ENCODE measurements at regions not wholly inside any gene's neighbourhood (a gene's known extent, or its start where the extent isn't known, plus 50 kb on each side); places are given as distances from the start of the nearest gene placed in this dataset.

GRCh38 chr1:105208581-105208980 lies 1458.9 kb downstream of the AMY1C start:
- TF ChIP-seq, protein P1, sequence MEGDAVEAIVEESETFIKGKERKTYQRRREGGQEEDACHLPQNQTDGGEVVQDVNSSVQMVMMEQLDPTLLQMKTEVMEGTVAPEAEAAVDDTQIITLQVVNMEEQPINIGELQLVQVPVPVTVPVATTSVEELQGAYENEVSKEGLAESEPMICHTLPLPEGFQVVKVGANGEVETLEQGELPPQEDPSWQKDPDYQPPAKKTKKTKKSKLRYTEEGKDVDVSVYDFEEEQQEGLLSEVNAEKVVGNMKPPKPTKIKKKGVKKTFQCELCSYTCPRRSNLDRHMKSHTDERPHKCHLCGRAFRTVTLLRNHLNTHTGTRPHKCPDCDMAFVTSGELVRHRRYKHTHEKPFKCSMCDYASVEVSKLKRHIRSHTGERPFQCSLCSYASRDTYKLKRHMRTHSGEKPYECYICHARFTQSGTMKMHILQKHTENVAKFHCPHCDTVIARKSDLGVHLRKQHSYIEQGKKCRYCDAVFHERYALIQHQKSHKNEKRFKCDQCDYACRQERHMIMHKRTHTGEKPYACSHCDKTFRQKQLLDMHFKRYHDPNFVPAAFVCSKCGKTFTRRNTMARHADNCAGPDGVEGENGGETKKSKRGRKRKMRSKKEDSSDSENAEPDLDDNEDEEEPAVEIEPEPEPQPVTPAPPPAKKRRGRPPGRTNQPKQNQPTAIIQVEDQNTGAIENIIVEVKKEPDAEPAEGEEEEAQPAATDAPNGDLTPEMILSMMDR (IDR thresholded peaks at IDR 0.05; ENCODE audit: low read depth, low read length): no peak
- no peak overlapping the region for H3K4me3 ChIP-seq (ENCODE audit: low read depth, low read length)

- H3K4me3 ChIP-seq (ENCODE audit: low read depth, low read length): no peak overlapping the region
- TF ChIP-seq, protein P1 (IDR thresholded peaks at IDR 0.05; ENCODE audit: low read depth, low read length): no peak
Observed at GRCh38 chr1:105210747-105211146, 1461.0 kb downstream of the AMY1C start.

GRCh38 chr1:105231378-105231777 lies 1481.7 kb downstream of the AMY1C start:
- H3K4me3 ChIP-seq (ENCODE audit: low read depth, low read length): no peak overlapping the region
- TF ChIP-seq, protein P1 (IDR thresholded peaks at IDR 0.05; ENCODE audit: low read depth, low read length): no peak

- H3K4me3 ChIP-seq (ENCODE audit: low read depth, low read length): no peak overlapping the region
- TF ChIP-seq, protein P1 (IDR thresholded peaks at IDR 0.05; ENCODE audit: low read depth, low read length): no peak
Observed at GRCh38 chr1:105243411-105243810, 1493.7 kb downstream of the AMY1C start.

- TF ChIP-seq, protein P1 (IDR thresholded peaks at IDR 0.05; ENCODE audit: low read depth, low read length): no peak
Observed at GRCh38 chr1:105243969-105244368, 1494.3 kb downstream of the AMY1C start.

DNA sequence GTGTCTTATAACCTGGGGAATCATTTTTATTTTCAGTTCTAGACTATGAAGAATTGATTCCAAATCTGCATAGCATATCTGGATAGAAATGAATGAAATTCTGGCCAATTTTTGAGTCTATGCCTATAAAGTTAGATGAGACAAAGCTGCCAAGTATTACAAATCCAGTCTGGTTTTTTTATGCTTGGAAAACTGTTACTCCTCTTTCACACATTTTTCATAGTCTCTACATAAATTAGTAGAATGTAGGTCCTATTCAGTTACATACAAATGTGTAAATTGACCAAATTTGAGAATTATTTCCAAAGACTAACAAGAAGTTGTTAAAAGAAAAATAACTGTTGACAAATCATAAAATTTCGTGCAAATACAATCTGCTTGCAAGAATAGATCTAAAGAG lies 1505.2 kb downstream of the AMY1C start:
- H3K4me3 ChIP-seq (ENCODE audit: low read depth, low read length): no peak overlapping the region
- TF ChIP-seq, protein P1 (IDR thresholded peaks at IDR 0.05; ENCODE audit: low read depth, low read length): no peak

More at GRCh38 chr1:105243969-105244368, 1494.3 kb downstream of the AMY1C start:
- H3K4me3 ChIP-seq (ENCODE audit: low read depth, low read length): no peak overlapping the region

DNA sequence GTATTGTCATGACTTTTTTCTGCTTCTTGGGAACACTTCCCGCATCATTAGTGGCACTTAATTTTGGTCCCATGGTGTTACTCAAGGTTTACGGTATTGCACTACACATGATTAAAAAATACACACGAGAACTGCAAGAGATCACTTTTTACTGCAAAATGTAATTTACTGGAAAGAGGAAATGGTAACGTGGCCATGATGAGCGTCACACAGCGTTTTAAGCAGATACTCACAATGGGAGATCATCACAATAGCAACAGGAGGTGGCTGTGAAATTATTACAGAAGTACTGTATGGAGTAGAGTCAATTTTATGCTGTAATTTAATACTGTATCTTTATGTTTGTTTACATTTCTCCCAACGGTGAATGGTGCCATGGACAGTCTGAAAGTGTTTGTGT lies 1510.3 kb downstream of the AMY1C start:
- TF ChIP-seq, protein P1 (IDR thresholded peaks at IDR 0.05; ENCODE audit: low read depth, low read length): no peak
- H3K4me3 ChIP-seq (ENCODE audit: low read depth, low read length): no peak overlapping the region
